HL-60 (cell line): ENCODE measurements at regions not wholly inside any gene's neighbourhood (a gene's known extent, or its start where the extent isn't known, plus 50 kb on each side); places are given as distances from the start of the nearest gene placed in this dataset.

Experiments
- DNase-seq, 2 experiments: peaks; one replicate each; pipeline ENCODE4 v3.0.0-alpha.2; 2010 to 2020; ENCODE audit warnings: low read depth in 1 of 2, low spot score in 1 of 2
- H3K27ac ChIP-seq: fragments of 250-450 bp; sonication (Bioruptor Pico); replicated peaks from 2 replicates; pipeline ENCODE4 v1.5.1; 2020; ENCODE audit warnings: mild to moderate bottlenecking, moderate library complexity
- H3K27me3 ChIP-seq: fragments of 250-450 bp; sonication (Bioruptor Pico); 2 replicates; pipeline ENCODE4 v1.5.1; 2021; ENCODE audit warnings: mild to moderate bottlenecking, moderate library complexity; ENCODE audit not compliant: insufficient read depth, poor library complexity, severe bottlenecking
- H3K4me3 ChIP-seq: replicated peaks from 2 replicates; pipeline ENCODE4 v1.5.1; 2011; ENCODE audit warnings: mild to moderate bottlenecking, control low read depth, low read length; ENCODE audit not compliant: insufficient read depth
- CTCF ChIP-seq: IDR thresholded peaks from one replicate; pipeline ENCODE4 v1.5.1; 2011; ENCODE audit warnings: low read length, control low read depth, inconsistent platforms; ENCODE audit not compliant: insufficient read depth
- GABPA ChIP-seq: IDR thresholded peaks from 2 replicates; pipeline ENCODE4 v1.6.1; 2012; ENCODE audit warnings: low read depth
- POLR2AphosphoS5 ChIP-seq: IDR thresholded peaks from 2 replicates; pipeline ENCODE4 v1.6.1; 2012; ENCODE audit warnings: low read depth
- REST ChIP-seq: IDR thresholded peaks from 2 replicates; pipeline ENCODE4 v1.6.1; 2012; ENCODE audit warnings: low read depth; ENCODE audit not compliant: insufficient replicate concordance
- SPI1 ChIP-seq: IDR thresholded peaks from 2 replicates; pipeline ENCODE4 v1.6.1; 2012; ENCODE audit warnings: low read depth, mild to moderate bottlenecking, borderline replicate concordance

GRCh38 chr7:46784732-46785131 is 797.2 kb downstream of the TNS3 start:
- no peak overlapping the region for H3K4me3 ChIP-seq
- no peak overlapping the region for H3K27ac ChIP-seq
- no peak for TF ChIP-seq SPI1
- TF ChIP-seq CTCF: no peak
- no peak for TF ChIP-seq REST
- TF ChIP-seq GABPA: no peak
- no peak for TF ChIP-seq POLR2AphosphoS5
- H3K27me3 ChIP-seq: no peaks in the 10 kb centered on the region
- DNase-seq: no peak

- no peak for DNase-seq
- Histone ChIP-seq H3K4me3 (no peak overlapping the region), H3K27me3 (no peaks in the 10 kb centered on the region), H3K27ac (no peak overlapping the region)
- TF ChIP-seq POLR2AphosphoS5 (no peak), SPI1 (no peak), GABPA (no peak), CTCF (no peak), REST (no peak)
Measured at GRCh38 chr7:46781901-46782439, 799.9 kb downstream of the TNS3 start.

- Histone ChIP-seq H3K4me3 (no peak overlapping the region), H3K27me3 (no peaks in the 10 kb centered on the region), H3K27ac (no peak overlapping the region)
- no peak for DNase-seq
- TF ChIP-seq CTCF (no peak), POLR2AphosphoS5 (no peak), SPI1 (no peak), REST (no peak), GABPA (no peak)
Measured at GRCh38 chr7:46776790-46777189, 805.1 kb downstream of the TNS3 start.
